HG03558 (cell line): ENCODE measurements at regions not wholly inside any gene's neighbourhood (a gene's known extent, or its start where the extent isn't known, plus 50 kb on each side); places are given as distances from the start of the nearest gene placed in this dataset.
A peak's percentile ranks its signal among the peaks of the same experiment; 100 is the strongest.
"Not testable (repeated sequence)": the region's sequence is repeated elsewhere in the genome, so short reads cannot be mapped to it uniquely, and the experiment has no call there.

Experiments used
- ATAC-seq: cut with Tn5 transposase; IDR thresholded peaks from one replicate; pipeline ENCODE4 v1.9.1; 2021; ENCODE audit warnings: moderate number of reproducible peaks; ENCODE audit not compliant: unreplicated experiment; ENCODE audit errors: extremely low read depth

GRCh38 chr15:61380270-61380669 lies 151.2 kb upstream of the RORA start:
- no peak for ATAC-seq

DNA sequence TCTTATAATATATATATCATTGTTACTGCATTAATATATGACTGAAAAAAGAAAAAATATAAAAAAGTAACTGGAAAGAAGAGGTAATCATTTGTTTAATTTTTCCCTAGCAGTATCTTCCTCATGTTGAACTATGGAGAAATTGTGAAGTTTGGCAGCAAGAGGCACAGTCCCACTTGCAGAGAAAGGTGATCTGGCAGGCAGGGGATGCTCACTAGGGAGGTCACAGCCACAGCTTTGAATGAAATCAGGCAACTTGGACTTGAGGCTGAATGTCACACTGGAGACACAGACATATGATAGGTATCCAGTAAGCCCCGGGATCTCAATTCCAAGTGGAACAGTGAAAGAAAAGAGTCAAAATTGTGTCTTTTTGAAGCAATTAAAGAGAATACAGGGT lies 149.9 kb upstream of the RORA start:
- ATAC-seq = no peak

DNA sequence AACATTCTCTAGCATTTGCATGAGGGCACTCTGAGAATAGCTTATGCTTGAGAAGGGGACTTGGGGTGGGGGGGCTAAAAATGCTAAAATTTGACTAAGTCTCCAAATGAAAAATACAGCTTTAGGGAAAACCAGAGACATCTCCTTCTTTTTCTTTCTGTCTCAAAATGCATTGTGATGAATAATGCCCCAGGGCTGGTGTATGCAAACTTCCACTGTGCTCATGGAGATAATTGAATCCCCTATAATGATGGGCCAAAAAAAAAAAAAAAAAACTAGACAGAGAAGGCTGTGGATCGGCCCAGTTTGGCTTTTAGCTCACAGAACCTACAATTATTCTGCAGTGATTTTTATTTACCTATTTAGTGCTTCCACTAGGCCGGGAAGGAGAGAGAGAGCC lies 147.9 kb upstream of the RORA start:
- ATAC-seq = no peak

GRCh38 chr15:61376516-61376915 lies 147.4 kb upstream of the RORA start:
- no peak for ATAC-seq

DNA sequence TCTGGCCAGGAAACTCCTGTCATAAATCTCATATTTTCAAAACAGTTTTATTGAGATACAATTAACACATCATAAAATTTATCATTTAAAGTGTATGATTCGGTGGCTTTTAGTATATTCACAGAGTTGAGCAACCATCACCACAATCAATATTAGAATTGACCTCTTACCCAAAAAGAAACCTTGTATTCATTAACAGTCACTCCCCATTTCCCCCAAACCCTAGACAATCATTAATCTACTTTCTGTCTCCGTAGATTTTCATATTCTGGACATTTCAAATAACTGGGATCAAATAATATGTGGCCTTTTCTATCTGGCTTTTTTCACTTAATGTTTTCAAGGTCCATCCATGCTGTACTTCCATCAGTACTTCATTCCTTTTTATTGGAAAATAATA lies 145.7 kb upstream of the RORA start:
- no peak for ATAC-seq

DNA sequence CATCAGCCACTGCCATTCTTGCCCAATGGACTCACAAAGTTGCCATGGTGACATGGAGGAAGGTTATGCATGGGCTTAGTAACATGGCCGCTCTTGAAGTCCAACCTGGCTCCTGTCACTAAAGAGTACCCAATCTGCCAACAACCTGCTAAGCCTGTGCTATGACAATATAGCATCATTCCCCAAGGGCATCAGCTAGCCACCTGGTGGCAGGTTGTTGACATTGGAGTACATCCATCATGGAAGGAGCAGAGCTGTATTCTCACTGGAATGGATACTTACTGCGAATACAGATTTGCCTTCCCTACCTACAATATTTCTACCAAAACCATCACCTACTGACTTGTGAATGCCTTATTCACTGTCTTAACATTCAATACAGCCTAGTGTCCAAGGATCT lies 138.9 kb upstream of the RORA start:
- ATAC-seq = no peak

DNA sequence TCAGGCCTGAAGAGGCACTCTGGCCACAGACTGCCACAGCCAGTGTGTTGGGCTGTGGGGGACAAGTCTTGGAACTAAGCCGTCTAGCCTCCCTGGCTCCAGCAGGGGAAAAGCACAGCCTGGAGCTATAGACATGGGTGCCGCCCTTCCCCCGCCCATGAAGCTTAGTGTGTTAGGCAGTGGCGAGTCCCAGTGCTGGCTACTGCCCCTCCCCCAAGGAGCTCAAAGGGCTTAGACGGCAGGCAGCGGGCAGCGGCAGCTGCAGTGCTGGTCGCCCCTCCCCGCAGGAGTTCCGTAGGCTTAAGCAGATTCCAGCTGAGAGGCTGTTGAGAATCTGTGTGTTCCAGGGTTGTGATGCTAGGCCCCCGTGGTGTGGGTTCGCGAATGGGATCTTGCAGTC lies 135.8 kb upstream of the RORA start:
- ATAC-seq = no peak

DNA sequence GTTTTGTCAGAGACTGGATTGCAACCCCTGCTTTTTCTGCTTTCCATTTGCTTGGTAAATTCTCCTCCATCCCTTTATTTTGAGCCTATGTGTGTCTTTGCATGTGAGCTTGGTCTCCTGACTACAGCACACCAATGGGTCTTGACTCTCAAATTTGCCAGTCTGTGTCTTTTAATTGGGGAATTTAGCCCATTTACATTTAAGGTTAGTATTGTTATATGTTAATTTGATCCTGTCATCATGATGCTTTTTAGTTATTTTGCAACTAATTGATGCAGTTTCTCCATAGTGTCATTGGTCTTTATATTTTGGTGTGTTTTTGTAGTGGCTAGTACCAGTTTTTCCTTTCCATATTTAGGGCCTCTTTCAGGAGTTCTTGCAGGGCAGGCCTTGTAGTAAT lies 133.8 kb upstream of the RORA start:
- ATAC-seq = not testable (repeated sequence)

- no peak for ATAC-seq
These were observed 115.2 kb upstream of the RORA start for GRCh38 chr15:61344293-61344692.

GRCh38 chr15:61342390-61342789 lies 113.3 kb upstream of the RORA start:
- no peak for ATAC-seq

- ATAC-seq = no peak
These were observed 110.4 kb upstream of the RORA start for GRCh38 chr15:61339516-61339915.

GRCh38 chr15:61337541-61337940 lies 108.4 kb upstream of the RORA start:
- no peak for ATAC-seq

GRCh38 chr15:61336026-61336638 lies 107.0 kb upstream of the RORA start:
- no peak for ATAC-seq

DNA sequence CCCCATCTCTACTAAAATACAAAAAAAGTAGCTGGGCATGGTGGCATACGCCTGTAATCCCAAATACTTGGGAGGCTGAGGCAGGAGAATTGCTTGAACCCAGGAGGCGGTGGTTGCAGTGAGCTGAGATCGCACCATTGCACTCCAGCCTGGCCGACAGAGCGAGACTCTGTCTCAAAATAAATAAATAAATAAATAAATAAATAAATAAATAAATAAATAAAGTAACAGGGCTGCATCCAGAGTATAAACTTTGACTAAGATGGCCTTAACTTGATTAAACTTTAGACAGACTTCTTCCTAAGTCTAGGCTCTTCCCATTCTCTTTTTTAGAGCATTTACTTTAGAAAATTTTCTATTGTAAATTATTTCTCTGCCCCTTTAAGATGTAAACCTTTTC lies 105.6 kb upstream of the RORA start:
- ATAC-seq = not testable (repeated sequence)

DNA sequence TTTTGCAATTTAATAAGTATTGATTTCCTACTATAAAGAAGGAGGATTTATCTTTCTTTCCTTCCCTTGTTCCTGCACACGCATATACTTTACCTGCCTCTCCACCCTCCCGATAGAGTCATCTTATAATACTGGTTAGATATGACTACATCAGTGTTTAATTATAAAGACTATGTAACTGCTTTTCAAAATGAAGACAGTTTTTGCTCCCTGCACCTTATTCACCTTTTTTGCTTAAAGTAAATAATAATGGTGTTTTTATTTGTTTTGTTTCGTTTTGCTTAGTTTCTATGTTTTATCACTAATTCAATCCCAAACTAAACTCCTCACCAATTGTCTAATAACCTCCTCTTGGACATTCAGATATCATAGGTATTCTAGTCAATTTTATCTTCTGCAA lies 101.9 kb upstream of the RORA start:
- ATAC-seq = no peak

GRCh38 chr15:61327019-61327631 lies 98.0 kb upstream of the RORA start:
- peak; percentile 65 for ATAC-seq

GRCh38 chr15:61319892-61320291 lies 90.8 kb upstream of the RORA start:
- no peak for ATAC-seq

DNA sequence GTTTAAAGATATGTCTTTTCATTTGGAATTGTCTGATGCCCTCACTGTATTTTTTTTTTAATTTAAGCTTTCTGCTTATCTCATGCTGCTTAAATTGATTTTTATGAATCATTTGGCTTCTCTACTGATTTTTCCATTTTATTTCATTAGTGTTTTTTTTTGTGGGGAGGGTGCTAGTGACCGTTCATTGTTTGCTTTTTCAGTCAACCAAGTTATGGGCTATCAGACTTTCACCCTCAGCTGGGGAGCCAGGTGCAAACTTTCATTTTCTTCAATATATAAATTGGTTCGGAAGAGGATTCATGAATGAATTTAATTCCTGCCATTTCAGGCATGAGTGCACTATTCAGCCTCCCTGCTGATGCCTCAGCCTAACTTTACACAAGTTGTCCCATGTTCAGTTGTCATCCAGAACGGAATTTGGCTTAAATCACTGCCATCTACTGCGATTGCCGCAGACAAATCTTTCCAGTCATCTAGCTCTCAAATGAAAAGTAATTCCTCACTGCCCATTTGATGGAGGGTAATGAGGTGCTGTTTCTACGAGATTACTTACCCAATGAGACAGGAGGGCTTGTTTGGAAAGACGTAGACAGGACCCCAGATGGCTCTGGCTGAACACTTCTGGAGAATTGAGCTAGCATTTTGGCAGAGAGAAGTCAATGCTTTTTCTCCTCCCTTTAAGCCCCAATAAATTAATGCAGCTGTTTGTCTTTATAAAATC lies 89.9 kb upstream of the RORA start:
- ATAC-seq = no peak

DNA sequence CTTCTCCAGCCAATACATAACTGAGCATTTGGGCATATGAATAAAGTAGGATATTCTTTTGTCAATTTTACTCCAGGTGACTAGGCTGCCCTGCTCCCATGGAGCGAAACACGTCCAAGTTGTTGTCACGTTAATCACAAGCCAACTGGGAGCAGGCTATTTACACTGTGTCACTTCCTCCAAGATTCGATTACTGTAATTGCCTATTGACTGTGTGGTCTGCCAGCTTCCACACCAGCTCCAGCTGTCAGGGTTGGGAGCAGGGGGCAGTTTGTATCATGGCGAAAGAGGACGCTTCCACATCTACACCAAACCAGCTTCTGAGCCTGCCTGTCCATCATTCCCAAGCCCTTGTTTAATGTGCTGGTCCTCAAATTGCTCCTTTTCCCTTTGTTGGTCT lies 89.2 kb upstream of the RORA start:
- ATAC-seq = no peak

DNA sequence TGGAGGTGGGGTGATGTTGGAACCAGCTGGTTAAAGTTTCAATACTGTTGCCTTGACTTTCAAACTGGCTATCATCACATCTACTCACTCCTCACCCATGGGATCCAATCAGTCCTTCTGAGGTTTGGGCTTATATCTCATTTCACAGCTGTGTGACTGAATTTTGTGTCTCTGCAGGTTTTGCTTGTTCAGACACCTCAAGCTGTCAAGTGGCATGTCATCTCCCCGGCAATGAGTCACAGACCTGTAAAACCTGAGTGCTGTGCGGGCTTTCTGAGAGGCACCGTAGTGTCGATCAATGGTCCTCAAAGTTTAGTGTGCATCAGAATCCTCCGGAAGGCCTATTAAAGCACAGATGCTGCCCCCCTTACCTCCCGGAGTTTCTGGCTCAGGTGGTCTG lies 86.4 kb upstream of the RORA start:
- ATAC-seq = no peak

GRCh38 chr15:61314427-61314826 lies 85.3 kb upstream of the RORA start:
- no peak for ATAC-seq

GRCh38 chr15:61309617-61310016 lies 80.5 kb upstream of the RORA start:
- ATAC-seq = no peak
